Neural crest cell (in vitro differentiated cells): ENCODE measurements at regions not wholly inside any gene's neighbourhood (a gene's known extent, or its start where the extent isn't known, plus 50 kb on each side); places are given as distances from the start of the nearest gene placed in this dataset.

ENCODE experiments used
- DNase-seq: peaks from one replicate; pipeline ENCODE4 v3.0.0; 2021; ENCODE audit warnings: low read depth, mixed read lengths, low spot score
- H3K27ac Mint-ChIP-seq: one replicate; pipeline ENCODE4 v1.8.0; 2021; ENCODE audit warnings: mild to moderate bottlenecking, mixed read lengths; ENCODE audit not compliant: unreplicated experiment
- H3K27me3 Mint-ChIP-seq: 2 replicates; pipeline ENCODE4 v1.8.0; 2021; ENCODE audit warnings: low read depth, mild to moderate bottlenecking, mixed read lengths
- H3K36me3 Mint-ChIP-seq: 2 replicates; pipeline ENCODE4 v1.8.0; 2021; ENCODE audit warnings: low read depth, mild to moderate bottlenecking, mixed read lengths
- H3K4me1 Mint-ChIP-seq: 2 replicates; pipeline ENCODE4 v1.8.0; 2021; ENCODE audit warnings: mixed read lengths
- H3K4me3 Mint-ChIP-seq: one replicate; pipeline ENCODE4 v1.8.0; 2021; ENCODE audit warnings: mild to moderate bottlenecking, mixed read lengths
- H3K9me3 Mint-ChIP-seq: 2 replicates; pipeline ENCODE4 v1.8.0; 2021; ENCODE audit warnings: mixed read lengths
- CTCF ChIP-seq: fragments of 200-600 bp; sonication (generic); conservative IDR thresholded peaks from 2 replicates; pipeline ENCODE4 v1.5.0; 2021; ENCODE audit warnings: antibody characterized with exemption, mild to moderate bottlenecking

- TF ChIP-seq CTCF = no peak
- Mint-ChIP-seq H3K4me1 (no peaks in the 10 kb centered on the region), H3K4me3 (no peak overlapping the region), H3K36me3 (peaks cover 8% of the 10 kb centered on the region), H3K27me3 (no peaks in the 10 kb centered on the region), H3K9me3 (peaks cover 14% of the 10 kb centered on the region), H3K27ac (no peak overlapping the region)
- DNase-seq = no peak
Observed at GRCh38 chr13:70206671-70207070, 98.4 kb upstream of the KLHL1 start.

GRCh38 chr13:70203661-70204229 lies 95.5 kb upstream of the KLHL1 start:
- H3K4me3 Mint-ChIP-seq = no peak overlapping the region
- H3K4me1 Mint-ChIP-seq = no peaks in the 10 kb centered on the region
- no peak for DNase-seq
- H3K36me3 Mint-ChIP-seq = peaks cover 1% of the 10 kb centered on the region
- peaks cover 13% of the 10 kb centered on the region for H3K9me3 Mint-ChIP-seq
- H3K27ac Mint-ChIP-seq = no peak overlapping the region
- H3K27me3 Mint-ChIP-seq = no peaks in the 10 kb centered on the region
- no peak for TF ChIP-seq CTCF

GRCh38 chr13:70191034-70191433 lies 82.8 kb upstream of the KLHL1 start:
- no peaks in the 10 kb centered on the region for H3K4me1 Mint-ChIP-seq
- H3K27me3 Mint-ChIP-seq = no peaks in the 10 kb centered on the region
- no peak overlapping the region for H3K27ac Mint-ChIP-seq
- TF ChIP-seq CTCF = no peak
- H3K9me3 Mint-ChIP-seq = no peaks in the 10 kb centered on the region
- no peak overlapping the region for H3K4me3 Mint-ChIP-seq
- H3K36me3 Mint-ChIP-seq = no peaks in the 10 kb centered on the region
- DNase-seq = no peak

- Mint-ChIP-seq H3K9me3 (no peaks in the 10 kb centered on the region), H3K4me1 (no peaks in the 10 kb centered on the region), H3K27me3 (no peaks in the 10 kb centered on the region), H3K27ac (no peak overlapping the region), H3K36me3 (no peaks in the 10 kb centered on the region), H3K4me3 (no peak overlapping the region)
- no peak for DNase-seq
- TF ChIP-seq CTCF = no peak
Observed at GRCh38 chr13:70189981-70190380, 81.7 kb upstream of the KLHL1 start.

GRCh38 chr13:70188567-70188966 lies 80.3 kb upstream of the KLHL1 start:
- Mint-ChIP-seq H3K27ac (no peak overlapping the region), H3K4me1 (no peaks in the 10 kb centered on the region), H3K27me3 (no peaks in the 10 kb centered on the region), H3K36me3 (no peaks in the 10 kb centered on the region), H3K4me3 (no peak overlapping the region), H3K9me3 (no peaks in the 10 kb centered on the region)
- DNase-seq = no peak
- no peak for TF ChIP-seq CTCF

- no peaks in the 10 kb centered on the region for H3K9me3 Mint-ChIP-seq
- no peaks in the 10 kb centered on the region for H3K4me1 Mint-ChIP-seq
- no peak overlapping the region for H3K4me3 Mint-ChIP-seq
- H3K36me3 Mint-ChIP-seq = no peaks in the 10 kb centered on the region
- H3K27me3 Mint-ChIP-seq = no peaks in the 10 kb centered on the region
- no peak overlapping the region for H3K27ac Mint-ChIP-seq
- no peak for TF ChIP-seq CTCF
- no peak for DNase-seq
Observed at GRCh38 chr13:70183041-70183440, 74.8 kb upstream of the KLHL1 start.
